Mesenchymal stem cell (in vitro differentiated cells and primary cell): ENCODE measurements at regions not wholly inside any gene's neighbourhood (a gene's known extent, or its start where the extent isn't known, plus 50 kb on each side); places are given as distances from the start of the nearest gene placed in this dataset.

ENCODE experiments used
- DNase-seq: peaks from one replicate; pipeline ENCODE4 v3.0.0-alpha.2; 2013
- H2AFZ ChIP-seq: one replicate; pipeline ENCODE4 v1.6.1; 2013; ENCODE audit warnings: low read depth, mild to moderate bottlenecking, control low read depth, inconsistent platforms, low read length, moderate library complexity
- H2AK5ac ChIP-seq: 2 replicates; pipeline ENCODE4 v1.6.1; 2013; ENCODE audit warnings: low read length, moderate library complexity, mild to moderate bottlenecking, inconsistent platforms; ENCODE audit not compliant: severe bottlenecking
- H2BK120ac ChIP-seq: one replicate; pipeline ENCODE4 v1.6.1; 2013; ENCODE audit warnings: low read depth, mild to moderate bottlenecking, inconsistent platforms, low read length, moderate library complexity
- H2BK12ac ChIP-seq, 2 experiments: one replicate each; pipeline ENCODE4 v1.6.1; 2013; ENCODE audit warnings: inconsistent platforms in 2 of 2, low read length in 2 of 2, mild to moderate bottlenecking in 2 of 2, moderate library complexity in 2 of 2, control low read depth in 1 of 2
- H2BK15ac ChIP-seq: one replicate; pipeline ENCODE4 v1.6.1; 2013; ENCODE audit warnings: mild to moderate bottlenecking, low read depth, inconsistent platforms; ENCODE audit not compliant: poor library complexity, severe bottlenecking
- H2BK5ac ChIP-seq: 2 replicates; pipeline ENCODE4 v1.6.1; 2013; ENCODE audit warnings: low read depth, mild to moderate bottlenecking, low read length, control low read depth, inconsistent platforms; ENCODE audit not compliant: poor library complexity, severe bottlenecking
- H3K14ac ChIP-seq, 2 experiments: one replicate each; pipeline ENCODE4 v1.6.1; 2013; ENCODE audit warnings: inconsistent platforms in 2 of 2, low read length in 2 of 2, control low read depth in 1 of 2, mild to moderate bottlenecking in 1 of 2, moderate library complexity in 1 of 2
- H3K18ac ChIP-seq, 2 experiments: one replicate each; pipeline ENCODE4 v1.6.1; 2013; ENCODE audit warnings: inconsistent platforms in 2 of 2, low read length in 2 of 2, control low read depth in 1 of 2, low read depth in 1 of 2, mild to moderate bottlenecking in 1 of 2
- H3K23ac ChIP-seq, 2 experiments: one replicate each; pipeline ENCODE4 v1.6.1; 2013; ENCODE audit warnings: inconsistent platforms in 2 of 2, low read length in 2 of 2, mild to moderate bottlenecking in 2 of 2, moderate library complexity in 2 of 2, control low read depth in 1 of 2
- H3K27ac ChIP-seq: 2 replicates; pipeline ENCODE4 v1.5.1; 2013; ENCODE audit warnings: mild to moderate bottlenecking, moderate library complexity, low read length, control low read depth, inconsistent platforms; ENCODE audit not compliant: poor library complexity, severe bottlenecking
- H3K27me3 ChIP-seq, 2 experiments: 2 replicates each; pipeline versions ENCODE4 v1.6.1 to v1.7.0; 2013; ENCODE audit warnings: low read length in 2 of 2, mild to moderate bottlenecking in 2 of 2, moderate library complexity in 2 of 2, control low read depth in 1 of 2, inconsistent platforms in 1 of 2; ENCODE audit not compliant: control insufficient read depth in 1 of 2, insufficient read depth in 1 of 2
- H3K36me3 ChIP-seq, 2 experiments: 2 replicates each; pipeline versions ENCODE4 v1.6.1 to v1.7.0; 2013; ENCODE audit warnings: low read length in 2 of 2, control low read depth in 1 of 2, inconsistent platforms in 1 of 2, low read depth in 1 of 2, mild to moderate bottlenecking in 1 of 2; ENCODE audit not compliant: insufficient read depth in 2 of 2, control insufficient read depth in 1 of 2
- H3K4ac ChIP-seq, 2 experiments: one replicate each; pipeline ENCODE4 v1.6.1; 2013; ENCODE audit warnings: inconsistent platforms in 2 of 2, low read length in 2 of 2, mild to moderate bottlenecking in 2 of 2, moderate library complexity in 2 of 2, control low read depth in 1 of 2, low read depth in 1 of 2
- H3K4me1 ChIP-seq: 2 replicates; pipeline ENCODE4 v1.6.1; 2013; ENCODE audit warnings: low read depth, low read length, control low read depth; ENCODE audit not compliant: control insufficient read depth, insufficient read depth
- H3K4me2 ChIP-seq: 2 replicates; pipeline ENCODE4 v1.6.1; 2013; ENCODE audit warnings: low read length, mild to moderate bottlenecking, inconsistent platforms; ENCODE audit not compliant: poor library complexity, severe bottlenecking
- H3K4me3 ChIP-seq, 2 experiments: 2 replicates each; pipeline versions ENCODE4 v1.5.1 to v1.7.0; 2013; ENCODE audit warnings: low read length in 2 of 2, mild to moderate bottlenecking in 2 of 2, control low read depth in 1 of 2, low read depth in 1 of 2; ENCODE audit not compliant: insufficient read depth in 1 of 2
- H3K79me1 ChIP-seq: replicated peaks from 2 replicates; pipeline ENCODE4 v1.6.1; 2013; ENCODE audit warnings: mild to moderate bottlenecking, control low read depth, low read length, inconsistent platforms; ENCODE audit not compliant: poor library complexity, severe bottlenecking
- H3K9ac ChIP-seq: 2 replicates; pipeline ENCODE4 v1.7.0; 2013; ENCODE audit warnings: mild to moderate bottlenecking, low read length, moderate library complexity
- H3K9me3 ChIP-seq: 2 replicates; pipeline ENCODE4 v1.7.0; 2013; ENCODE audit warnings: mild to moderate bottlenecking, low read length; ENCODE audit not compliant: control insufficient read depth
- H4K8ac ChIP-seq: one replicate; pipeline ENCODE4 v1.6.1; 2013; ENCODE audit warnings: inconsistent platforms, mild to moderate bottlenecking, low read length, moderate library complexity
- H4K91ac ChIP-seq: one replicate; pipeline ENCODE4 v1.6.1; 2013; ENCODE audit warnings: mild to moderate bottlenecking, low read length, inconsistent platforms
- WGBS: methylation state at CpG from one replicate; pipeline ENCODE4 v1.1.7; 2013; ENCODE audit warnings: mixed read lengths; 5-methylcytosine and 5-hydroxymethylcytosine counted together

GRCh38 chr13:28550091-28550490, 55.2 kb upstream of the FLT1 start:
- Histone ChIP-seq H2BK12ac (no peak overlapping the region), H3K27ac (no peak overlapping the region), H2AFZ (no peak overlapping the region), H3K79me1 (no peaks in the 10 kb centered on the region), H3K4me2 (no peak overlapping the region), H3K27me3 (peaks cover 8 to 12% of the 10 kb centered on the region in 2 experiments), H4K91ac (peak overlapping the region; percentile 35), H3K14ac (no peak overlapping the region), H2BK15ac (no peak overlapping the region), H2BK5ac (no peak overlapping the region), H3K23ac (no peak overlapping the region), H3K36me3 (no peaks in the 10 kb centered on the region), H3K9ac (no peak overlapping the region), H3K4me3 (no peak overlapping the region), H2AK5ac (no peak overlapping the region), H3K4ac (no peak overlapping the region), H4K8ac (no peak overlapping the region), H3K18ac (no peak overlapping the region), H3K4me1 (no peaks in the 10 kb centered on the region), H2BK120ac (no peak overlapping the region), H3K9me3 (no peaks in the 10 kb centered on the region)
- 93% methylated on average over 3 of the region's 3 CpGs for WGBS
- no peak for DNase-seq

GRCh38 chr13:28548872-28549271, 53.9 kb upstream of the FLT1 start:
- Histone ChIP-seq H3K79me1 (no peaks in the 10 kb centered on the region), H2BK120ac (no peak overlapping the region), H2AFZ (no peak overlapping the region), H3K9me3 (peaks cover under 1% of the 10 kb centered on the region), H2BK5ac (no peak overlapping the region), H2BK12ac (no peak overlapping the region), H2BK15ac (no peak overlapping the region), H2AK5ac (no peak overlapping the region), H3K9ac (no peak overlapping the region), H4K91ac (no peak overlapping the region), H3K4me2 (no peak overlapping the region), H4K8ac (no peak overlapping the region), H3K14ac (no peak overlapping the region), H3K27me3 (peaks cover 8 to 15% of the 10 kb centered on the region in 2 experiments), H3K18ac (no peak overlapping the region), H3K4ac (no peak overlapping the region), H3K23ac (no peak overlapping the region), H3K4me1 (no peaks in the 10 kb centered on the region), H3K27ac (no peak overlapping the region), H3K36me3 (no peaks in the 10 kb centered on the region), H3K4me3 (no peak overlapping the region)
- no peak for DNase-seq
- WGBS, result 93% methylated on average over 2 of the region's 2 CpGs

- H3K14ac ChIP-seq, result no peak overlapping the region
- no peak overlapping the region for H3K9ac ChIP-seq
- peaks cover 8 to 15% of the 10 kb centered on the region in 2 experiments for H3K27me3 ChIP-seq
- H2BK15ac ChIP-seq, result no peak overlapping the region
- H4K91ac ChIP-seq, result no peak overlapping the region
- H4K8ac ChIP-seq, result no peak overlapping the region
- H3K23ac ChIP-seq, result no peak overlapping the region
- no peak overlapping the region for H2BK120ac ChIP-seq
- H3K36me3 ChIP-seq, result no peaks in the 10 kb centered on the region
- H3K79me1 ChIP-seq, result no peaks in the 10 kb centered on the region
- WGBS, result 88% methylated on average over 4 of the region's 4 CpGs
- H2AK5ac ChIP-seq, result no peak overlapping the region
- H3K4ac ChIP-seq, result no peak overlapping the region
- no peak overlapping the region for H2BK5ac ChIP-seq
- no peak for DNase-seq
- H2AFZ ChIP-seq, result no peak overlapping the region
- no peak overlapping the region for H2BK12ac ChIP-seq
- H3K4me3 ChIP-seq, result no peak overlapping the region
- H3K4me1 ChIP-seq, result no peaks in the 10 kb centered on the region
- no peak overlapping the region for H3K27ac ChIP-seq
- H3K9me3 ChIP-seq, result peaks cover 4% of the 10 kb centered on the region
- H3K18ac ChIP-seq, result no peak overlapping the region
- H3K4me2 ChIP-seq, result no peak overlapping the region
Observed at GRCh38 chr13:28548468-28548867, 53.5 kb upstream of the FLT1 start.

GRCh38 chr13:28545583-28546333, 50.8 kb upstream of the FLT1 start:
- Histone ChIP-seq H3K4ac (no peak overlapping the region), H3K14ac (no peak overlapping the region), H2BK120ac (no peak overlapping the region), H3K18ac (no peak overlapping the region), H3K36me3 (no peaks in the 10 kb centered on the region), H3K9ac (no peak overlapping the region), H2BK15ac (no peak overlapping the region), H3K23ac (no peak overlapping the region), H3K27me3 (peaks cover 8 to 30% of the 10 kb centered on the region in 2 experiments), H2AK5ac (no peak overlapping the region), H2AFZ (no peak overlapping the region), H3K9me3 (peaks cover 9% of the 10 kb centered on the region), H3K79me1 (no peaks in the 10 kb centered on the region), H4K8ac (no peak overlapping the region), H3K4me2 (no peak overlapping the region), H3K4me1 (no peaks in the 10 kb centered on the region), H4K91ac (no peak overlapping the region), H2BK12ac (no peak overlapping the region), H2BK5ac (no peak overlapping the region), H3K27ac (no peak overlapping the region), H3K4me3 (no peak overlapping the region)
- DNase-seq, result peak; percentile 39
- WGBS, result 74% methylated on average over 3 of the region's 5 CpGs
